ENCODE measurements at regions not wholly inside any gene's neighbourhood (a gene's known extent, or its start where the extent isn't known, plus 50 kb on each side); places are given as distances from the start of the nearest gene placed in this dataset.

DNA sequence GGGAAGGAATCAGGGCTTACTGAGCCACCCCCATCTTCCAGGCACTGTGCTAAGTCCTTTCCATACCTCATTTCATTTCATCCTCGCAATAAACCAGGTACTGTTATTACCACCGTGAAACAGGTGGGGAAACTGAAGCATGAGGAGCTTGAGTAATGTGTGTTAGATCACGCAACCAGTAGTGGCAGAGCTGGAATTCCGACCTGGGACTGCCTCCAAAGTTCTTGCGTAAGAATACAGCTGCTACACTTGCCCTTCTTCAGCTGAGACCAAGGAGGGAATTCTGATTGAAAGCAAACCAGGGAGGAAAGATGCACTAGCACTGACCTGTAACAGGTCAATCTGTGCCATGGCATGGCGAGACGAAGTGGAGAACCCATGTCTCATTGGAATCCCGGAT, 113.4 kb upstream of the MSX2 start:
- TF ChIP-seq, protein P1, sequence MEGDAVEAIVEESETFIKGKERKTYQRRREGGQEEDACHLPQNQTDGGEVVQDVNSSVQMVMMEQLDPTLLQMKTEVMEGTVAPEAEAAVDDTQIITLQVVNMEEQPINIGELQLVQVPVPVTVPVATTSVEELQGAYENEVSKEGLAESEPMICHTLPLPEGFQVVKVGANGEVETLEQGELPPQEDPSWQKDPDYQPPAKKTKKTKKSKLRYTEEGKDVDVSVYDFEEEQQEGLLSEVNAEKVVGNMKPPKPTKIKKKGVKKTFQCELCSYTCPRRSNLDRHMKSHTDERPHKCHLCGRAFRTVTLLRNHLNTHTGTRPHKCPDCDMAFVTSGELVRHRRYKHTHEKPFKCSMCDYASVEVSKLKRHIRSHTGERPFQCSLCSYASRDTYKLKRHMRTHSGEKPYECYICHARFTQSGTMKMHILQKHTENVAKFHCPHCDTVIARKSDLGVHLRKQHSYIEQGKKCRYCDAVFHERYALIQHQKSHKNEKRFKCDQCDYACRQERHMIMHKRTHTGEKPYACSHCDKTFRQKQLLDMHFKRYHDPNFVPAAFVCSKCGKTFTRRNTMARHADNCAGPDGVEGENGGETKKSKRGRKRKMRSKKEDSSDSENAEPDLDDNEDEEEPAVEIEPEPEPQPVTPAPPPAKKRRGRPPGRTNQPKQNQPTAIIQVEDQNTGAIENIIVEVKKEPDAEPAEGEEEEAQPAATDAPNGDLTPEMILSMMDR (IDR thresholded peaks at IDR 0.05; ENCODE audit: low read depth, low read length, missing input control), result no peak
- TF ChIP-seq TAF1 (conservative IDR thresholded peaks at IDR 0.05) (no peak), FOXA1 (IDR thresholded peaks at IDR 0.05) (no peak), SP1 (IDR thresholded peaks at IDR 0.05) (no peak)
- TF ChIP-seq, protein P2, sequence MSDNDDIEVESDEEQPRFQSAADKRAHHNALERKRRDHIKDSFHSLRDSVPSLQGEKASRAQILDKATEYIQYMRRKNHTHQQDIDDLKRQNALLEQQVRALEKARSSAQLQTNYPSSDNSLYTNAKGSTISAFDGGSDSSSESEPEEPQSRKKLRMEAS (IDR thresholded peaks at IDR 0.05), result no peak
- TF ChIP-seq, protein P3, sequence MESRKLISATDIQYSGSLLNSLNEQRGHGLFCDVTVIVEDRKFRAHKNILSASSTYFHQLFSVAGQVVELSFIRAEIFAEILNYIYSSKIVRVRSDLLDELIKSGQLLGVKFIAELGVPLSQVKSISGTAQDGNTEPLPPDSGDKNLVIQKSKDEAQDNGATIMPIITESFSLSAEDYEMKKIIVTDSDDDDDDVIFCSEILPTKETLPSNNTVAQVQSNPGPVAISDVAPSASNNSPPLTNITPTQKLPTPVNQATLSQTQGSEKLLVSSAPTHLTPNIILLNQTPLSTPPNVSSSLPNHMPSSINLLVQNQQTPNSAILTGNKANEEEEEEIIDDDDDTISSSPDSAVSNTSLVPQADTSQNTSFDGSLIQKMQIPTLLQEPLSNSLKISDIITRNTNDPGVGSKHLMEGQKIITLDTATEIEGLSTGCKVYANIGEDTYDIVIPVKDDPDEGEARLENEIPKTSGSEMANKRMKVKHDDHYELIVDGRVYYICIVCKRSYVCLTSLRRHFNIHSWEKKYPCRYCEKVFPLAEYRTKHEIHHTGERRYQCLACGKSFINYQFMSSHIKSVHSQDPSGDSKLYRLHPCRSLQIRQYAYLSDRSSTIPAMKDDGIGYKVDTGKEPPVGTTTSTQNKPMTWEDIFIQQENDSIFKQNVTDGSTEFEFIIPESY (IDR thresholded peaks at IDR 0.05), result no peak
- TF ChIP-seq, protein P4, sequence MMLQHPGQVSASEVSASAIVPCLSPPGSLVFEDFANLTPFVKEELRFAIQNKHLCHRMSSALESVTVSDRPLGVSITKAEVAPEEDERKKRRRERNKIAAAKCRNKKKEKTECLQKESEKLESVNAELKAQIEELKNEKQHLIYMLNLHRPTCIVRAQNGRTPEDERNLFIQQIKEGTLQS (IDR thresholded peaks at IDR 0.05), result no peak
- TF ChIP-seq, protein P5, sequence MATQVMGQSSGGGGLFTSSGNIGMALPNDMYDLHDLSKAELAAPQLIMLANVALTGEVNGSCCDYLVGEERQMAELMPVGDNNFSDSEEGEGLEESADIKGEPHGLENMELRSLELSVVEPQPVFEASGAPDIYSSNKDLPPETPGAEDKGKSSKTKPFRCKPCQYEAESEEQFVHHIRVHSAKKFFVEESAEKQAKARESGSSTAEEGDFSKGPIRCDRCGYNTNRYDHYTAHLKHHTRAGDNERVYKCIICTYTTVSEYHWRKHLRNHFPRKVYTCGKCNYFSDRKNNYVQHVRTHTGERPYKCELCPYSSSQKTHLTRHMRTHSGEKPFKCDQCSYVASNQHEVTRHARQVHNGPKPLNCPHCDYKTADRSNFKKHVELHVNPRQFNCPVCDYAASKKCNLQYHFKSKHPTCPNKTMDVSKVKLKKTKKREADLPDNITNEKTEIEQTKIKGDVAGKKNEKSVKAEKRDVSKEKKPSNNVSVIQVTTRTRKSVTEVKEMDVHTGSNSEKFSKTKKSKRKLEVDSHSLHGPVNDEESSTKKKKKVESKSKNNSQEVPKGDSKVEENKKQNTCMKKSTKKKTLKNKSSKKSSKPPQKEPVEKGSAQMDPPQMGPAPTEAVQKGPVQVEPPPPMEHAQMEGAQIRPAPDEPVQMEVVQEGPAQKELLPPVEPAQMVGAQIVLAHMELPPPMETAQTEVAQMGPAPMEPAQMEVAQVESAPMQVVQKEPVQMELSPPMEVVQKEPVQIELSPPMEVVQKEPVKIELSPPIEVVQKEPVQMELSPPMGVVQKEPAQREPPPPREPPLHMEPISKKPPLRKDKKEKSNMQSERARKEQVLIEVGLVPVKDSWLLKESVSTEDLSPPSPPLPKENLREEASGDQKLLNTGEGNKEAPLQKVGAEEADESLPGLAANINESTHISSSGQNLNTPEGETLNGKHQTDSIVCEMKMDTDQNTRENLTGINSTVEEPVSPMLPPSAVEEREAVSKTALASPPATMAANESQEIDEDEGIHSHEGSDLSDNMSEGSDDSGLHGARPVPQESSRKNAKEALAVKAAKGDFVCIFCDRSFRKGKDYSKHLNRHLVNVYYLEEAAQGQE (IDR thresholded peaks at IDR 0.05), result no peak
